Epithelial cell of proximal tubule (primary cell): ENCODE measurements at regions not wholly inside any gene's neighbourhood (a gene's known extent, or its start where the extent isn't known, plus 50 kb on each side); places are given as distances from the start of the nearest gene placed in this dataset.

Experiments used
- DNase-seq: peaks from one replicate; pipeline ENCODE4 v3.0.0-alpha.2; 2011; ENCODE audit warnings: low read depth
- H3K4me3 ChIP-seq: 2 replicates; pipeline ENCODE4 v1.5.1; 2011; ENCODE audit warnings: low read depth, mild to moderate bottlenecking, low read length
- CTCF ChIP-seq: conservative IDR thresholded peaks from 2 replicates; pipeline ENCODE4 v1.5.1; 2012; ENCODE audit warnings: low read depth, mild to moderate bottlenecking, low read length

DNA sequence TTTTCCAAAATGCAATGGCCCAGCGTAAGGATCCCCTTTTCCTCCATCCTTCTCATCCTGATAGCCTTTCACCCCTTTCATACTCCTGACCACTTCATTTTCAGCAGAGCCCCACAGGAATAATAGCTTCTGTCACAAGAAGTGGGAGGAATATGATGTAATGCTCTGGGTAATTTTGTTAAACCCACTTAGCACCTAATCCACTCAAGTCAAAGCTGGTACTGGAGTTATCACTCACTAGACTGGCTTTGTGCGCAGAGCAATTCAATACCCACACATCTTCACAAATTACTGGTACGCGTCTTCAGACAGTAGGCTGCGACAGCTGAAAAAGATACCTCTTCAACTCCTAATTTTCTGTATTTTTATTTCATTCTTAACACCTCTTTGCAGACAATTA, 2232.8 kb upstream of the WWC1 start:
- TF ChIP-seq CTCF = no peak
- H3K4me3 ChIP-seq = no peak overlapping the region
- DNase-seq = no peak

DNA sequence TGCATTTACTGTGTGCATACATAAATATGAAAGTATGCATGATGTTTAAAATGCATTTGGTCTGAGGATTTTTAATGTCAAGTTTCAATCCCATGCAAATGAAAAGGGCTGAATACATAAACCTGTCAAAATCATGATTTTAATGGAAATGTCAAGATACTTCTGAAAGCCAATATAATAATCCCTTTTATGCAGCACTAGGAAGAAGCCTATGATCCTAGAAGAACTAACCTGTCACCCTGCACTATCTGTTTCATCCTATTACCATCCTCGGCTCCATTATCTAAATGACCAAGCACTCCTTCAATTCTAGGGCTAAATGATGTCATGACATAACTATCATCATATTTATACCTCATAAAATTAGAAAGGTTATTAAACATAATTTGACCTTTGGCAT, 2229.4 kb upstream of the WWC1 start:
- no peak for DNase-seq
- TF ChIP-seq CTCF = no peak
- H3K4me3 ChIP-seq = no peak overlapping the region

DNA sequence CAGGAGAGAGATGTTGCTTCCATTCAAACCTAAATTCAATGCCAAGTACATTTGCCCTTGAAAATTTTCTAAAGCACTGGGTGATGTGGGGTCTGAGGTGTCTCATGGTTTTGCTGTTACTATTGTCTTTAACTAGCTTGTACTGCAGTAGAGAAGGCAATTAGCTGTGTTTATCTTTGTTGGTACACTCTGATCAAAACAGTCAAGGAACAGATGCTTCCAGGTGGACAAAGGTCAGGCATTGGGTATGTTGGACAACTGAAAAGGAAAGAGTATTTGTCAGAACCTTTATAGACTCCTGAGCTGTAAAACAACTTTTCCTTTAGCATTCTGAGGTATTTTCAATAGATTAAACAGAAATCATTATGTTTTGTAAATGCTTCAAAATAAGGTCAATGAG, 2228.7 kb upstream of the WWC1 start:
- no peak for DNase-seq
- no peak overlapping the region for H3K4me3 ChIP-seq
- TF ChIP-seq CTCF = no peak

DNA sequence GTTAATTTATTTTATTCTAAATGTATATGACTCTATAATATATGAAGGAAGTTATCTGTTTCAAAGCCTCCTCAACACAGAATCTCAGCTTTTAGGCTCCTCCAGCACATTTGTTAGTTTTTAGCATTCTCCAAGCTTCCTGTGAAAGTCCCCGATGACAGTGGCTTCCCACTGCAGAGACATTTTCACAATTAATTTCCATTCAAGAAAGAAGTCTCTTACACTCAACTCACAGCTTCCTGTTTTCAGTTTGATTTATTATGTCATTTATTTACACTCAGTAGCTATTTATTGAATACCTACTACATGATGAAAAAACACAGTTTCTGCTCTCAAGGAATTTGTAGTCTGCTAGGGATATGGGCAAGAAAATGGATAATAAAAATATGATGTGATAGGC, 2228.2 kb upstream of the WWC1 start:
- no peak overlapping the region for H3K4me3 ChIP-seq
- DNase-seq = no peak
- no peak for TF ChIP-seq CTCF

- DNase-seq = no peak
- no peak overlapping the region for H3K4me3 ChIP-seq
- no peak for TF ChIP-seq CTCF
These were observed 2222.7 kb upstream of the WWC1 start for GRCh38 chr5:166068547-166069335.

DNA sequence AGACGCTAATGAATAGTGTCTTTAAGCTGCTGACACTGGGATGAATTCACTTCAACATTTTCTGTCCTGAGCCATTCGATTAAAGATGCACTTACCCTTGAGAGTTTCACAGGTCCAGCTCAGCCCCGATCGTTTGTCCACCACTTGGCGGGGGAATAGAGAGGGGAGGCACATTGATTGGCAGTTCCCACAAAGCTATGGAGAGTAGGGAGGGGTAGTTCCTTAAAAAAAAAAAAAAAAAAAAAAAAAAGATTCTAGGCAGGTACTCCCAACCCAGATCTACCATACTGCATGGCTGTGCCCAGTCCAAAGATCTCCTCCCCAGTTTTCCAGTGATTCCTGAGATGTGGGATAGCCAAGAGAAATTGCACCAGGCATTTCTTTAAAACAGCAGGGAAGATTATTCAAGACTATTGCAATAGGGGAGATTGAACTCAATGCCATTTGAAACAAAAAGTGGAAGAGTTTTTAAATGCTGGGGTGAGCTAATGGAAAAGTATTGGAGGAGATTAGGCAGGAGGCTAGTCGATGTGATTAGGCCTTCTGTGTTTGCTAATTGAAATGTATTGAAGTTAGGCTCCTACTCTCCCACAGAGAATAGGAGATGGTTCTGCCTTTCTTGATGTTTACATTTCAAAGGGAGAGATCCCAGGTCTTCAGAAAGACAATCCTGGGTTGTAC, 2217.4 kb upstream of the WWC1 start:
- no peak overlapping the region for H3K4me3 ChIP-seq
- TF ChIP-seq CTCF = no peak
- no peak for DNase-seq
